Activated B cell treated with CpG ODN at 0.5 μM for 24 hours (primary cell): ENCODE measurements at regions not wholly inside any gene's neighbourhood (a gene's known extent, or its start where the extent isn't known, plus 50 kb on each side); places are given as distances from the start of the nearest gene placed in this dataset.

Experiments used
- ATAC-seq: fragments of 200-7000 bp; cut with Tn5 transposase; one replicate; pipeline ENCODE4 v1.10.0; 2021; ENCODE audit warnings: low read depth, mild to moderate bottlenecking, moderate library complexity
- CTCF ChIA-PET: fragments of 350-600 bp; sonication (Branson Sonifier 250); formaldehyde crosslinking; loops from one replicate; lab custom pipeline; 2021; ENCODE audit warnings: antibody characterized with exemption; lab: Charles Lee
- POLR2A ChIA-PET: fragments of 350-600 bp; sonication (Branson Sonifier 250); formaldehyde crosslinking; loops from one replicate; lab custom pipeline; 2021; ENCODE audit warnings: antibody characterized with exemption; lab: Charles Lee
- DNase-seq: peaks from one replicate; pipeline ENCODE4 v3.0.0; 2022
- H3K27ac Mint-ChIP-seq: one replicate; pipeline ENCODE4 v1.8.0; 2020; ENCODE audit warnings: mixed read lengths
- H3K27me3 Mint-ChIP-seq: one replicate; pipeline ENCODE4 v1.8.0; 2021; ENCODE audit warnings: mixed read lengths
- H3K36me3 Mint-ChIP-seq: one replicate; pipeline ENCODE4 v1.8.0; 2021; ENCODE audit warnings: low read depth, mixed read lengths
- H3K4me1 Mint-ChIP-seq: one replicate; pipeline ENCODE4 v1.8.0; 2021; ENCODE audit warnings: mixed read lengths
- H3K4me3 Mint-ChIP-seq: one replicate; pipeline ENCODE4 v1.8.0; 2020; ENCODE audit warnings: mild to moderate bottlenecking, mixed read lengths
- H3K9me3 Mint-ChIP-seq: one replicate; pipeline ENCODE4 v1.8.0; 2020; ENCODE audit warnings: mixed read lengths
- CTCF ChIP-seq: fragments of 200-600 bp; IDR thresholded peaks from one replicate; pipeline ENCODE4 v1.8.0; 2022; ENCODE audit warnings: antibody characterized with exemption, mild to moderate bottlenecking
- intact Hi-C: fragments of 100-400 bp; cut with micrococcal nuclease; formaldehyde crosslinking; loops from one replicate; pipeline ENCODE4 v1.15.1; 2024

DNA sequence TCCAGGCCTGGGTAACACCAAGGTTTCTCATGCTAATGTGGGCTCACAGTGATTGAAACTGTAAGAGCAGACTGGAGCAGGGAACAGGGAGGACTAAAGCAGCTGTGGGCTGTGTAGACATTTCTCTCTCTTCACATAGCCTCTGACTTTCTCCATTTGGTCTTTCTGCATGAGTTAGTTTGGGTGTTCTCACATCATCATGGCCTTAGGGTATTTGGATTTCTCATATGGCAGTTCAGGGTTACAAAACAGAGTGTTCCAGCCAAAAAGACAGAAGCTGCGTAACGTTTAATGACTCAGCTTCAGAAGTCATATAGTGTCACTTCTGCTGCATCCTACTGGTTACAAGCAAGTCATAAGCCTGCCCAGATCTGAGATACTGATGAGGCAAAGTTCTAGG is 52.0 kb upstream of the OSBPL8 start:
- POLR2A ChIA-PET, result no interaction called here
- Mint-ChIP-seq H3K27me3 (peaks cover 4% of the 10 kb centered on the region), H3K4me1 (no peaks in the 10 kb centered on the region), H3K36me3 (no peaks in the 10 kb centered on the region), H3K9me3 (no peaks in the 10 kb centered on the region), H3K4me3 (no peak overlapping the region), H3K27ac (no peak overlapping the region)
- ATAC-seq, result no peak
- TF ChIP-seq CTCF, result no peak
- no peak for DNase-seq
- intact Hi-C loops, result no loop called here
- CTCF ChIA-PET, result no interaction called here

GRCh38 chr12:76614364-76614763 is 54.8 kb upstream of the OSBPL8 start:
- Mint-ChIP-seq H3K9me3 (no peaks in the 10 kb centered on the region), H3K4me1 (no peaks in the 10 kb centered on the region), H3K27me3 (peaks cover 2% of the 10 kb centered on the region), H3K27ac (no peak overlapping the region), H3K4me3 (no peak overlapping the region), H3K36me3 (no peaks in the 10 kb centered on the region)
- ChIA-PET POLR2A (no interaction called here), CTCF (no interaction called here)
- TF ChIP-seq CTCF, result no peak
- DNase-seq (no peak), ATAC-seq (no peak)
- intact Hi-C loops, result no loop called here

DNA sequence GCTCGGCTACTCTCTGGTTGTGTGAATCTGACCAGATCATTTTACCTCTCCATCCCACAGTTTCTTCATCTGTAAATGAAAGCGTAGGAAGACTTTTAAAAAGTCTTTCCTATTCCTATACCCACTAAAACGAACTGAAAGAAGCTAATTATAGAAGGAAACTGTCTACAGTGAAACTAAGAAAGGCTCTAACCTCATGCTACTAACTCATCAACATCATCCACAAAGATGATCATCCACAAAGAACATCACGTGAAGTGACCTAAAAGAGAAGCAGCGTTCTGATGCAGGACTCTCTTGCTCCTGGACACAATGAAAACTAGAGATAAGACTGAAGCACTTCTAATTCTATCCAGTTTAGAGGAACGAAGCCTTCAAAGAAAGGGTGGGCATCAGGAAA is 58.5 kb upstream of the OSBPL8 start:
- ATAC-seq (no peak), DNase-seq (no peak)
- H3K36me3 Mint-ChIP-seq, result no peaks in the 10 kb centered on the region
- H3K27me3 Mint-ChIP-seq, result peaks cover 2% of the 10 kb centered on the region
- no peak overlapping the region for H3K4me3 Mint-ChIP-seq
- ChIA-PET CTCF (no interaction called here), POLR2A (no interaction called here)
- H3K4me1 Mint-ChIP-seq, result peaks cover 3% of the 10 kb centered on the region
- intact Hi-C loops, result no loop called here
- H3K9me3 Mint-ChIP-seq, result no peaks in the 10 kb centered on the region
- no peak for TF ChIP-seq CTCF
- no peak overlapping the region for H3K27ac Mint-ChIP-seq

GRCh38 chr12:76621582-76622024 is 62.0 kb upstream of the OSBPL8 start:
- CTCF ChIA-PET, result interaction anchor here (0.9 to 3.5 kb wide), 12 partner anchors 9 to 392 kb away, joined by 3 to 63 read pairs (median 5); partner anchors contain the start of gene ZDHHC17
- DNase-seq (no peak), ATAC-seq (peak; percentile 70)
- intact Hi-C loops, result loop anchor here (1.0 to 5.0 kb wide), 5 partner anchors 170 to 1306 kb away; no protein-coding TSS in a partner anchor
- Mint-ChIP-seq H3K27ac (no peak overlapping the region), H3K27me3 (no peaks in the 10 kb centered on the region), H3K4me1 (peaks cover 3% of the 10 kb centered on the region), H3K36me3 (no peaks in the 10 kb centered on the region), H3K4me3 (no peak overlapping the region), H3K9me3 (no peaks in the 10 kb centered on the region)
- peak; percentile 47 for TF ChIP-seq CTCF
- POLR2A ChIA-PET, result no interaction called here

DNA sequence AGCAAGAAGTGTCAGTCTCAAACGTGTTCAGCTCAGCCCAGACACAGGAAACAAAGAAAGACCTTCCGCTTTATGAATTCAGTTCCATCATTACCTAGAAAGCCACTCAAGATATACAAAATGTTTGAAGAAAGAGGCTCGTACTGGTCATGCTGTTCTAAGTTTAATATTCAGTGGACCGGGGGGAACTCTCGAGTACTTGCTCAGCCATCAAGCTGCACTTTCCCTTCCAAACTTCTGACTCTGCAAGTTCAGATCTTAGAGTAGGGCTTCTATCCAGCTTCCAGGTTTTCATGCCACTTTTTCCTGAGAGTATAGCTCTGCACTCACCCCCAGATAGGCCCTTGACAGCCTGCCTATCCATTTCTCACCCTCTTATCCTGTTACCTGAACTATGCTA is 62.8 kb upstream of the OSBPL8 start:
- Mint-ChIP-seq H3K27me3 (no peaks in the 10 kb centered on the region), H3K4me1 (peaks cover 3% of the 10 kb centered on the region), H3K36me3 (no peaks in the 10 kb centered on the region), H3K9me3 (no peaks in the 10 kb centered on the region), H3K4me3 (no peak overlapping the region), H3K27ac (no peak overlapping the region)
- ChIA-PET POLR2A (no interaction called here), CTCF (interaction anchor here (0.9 to 3.5 kb wide), 6 partner anchors 75 to 388 kb away, joined by 3 to 63 read pairs (median 7); partner anchors contain the start of gene ZDHHC17)
- ATAC-seq, result no peak
- intact Hi-C loops, result loop anchor here (5.0 kb wide), 1 partner anchor 1305 kb away; no protein-coding TSS in a partner anchor
- no peak for DNase-seq
- no peak for TF ChIP-seq CTCF
